ENCODE measurements at regions not wholly inside any gene's neighbourhood (a gene's known extent, or its start where the extent isn't known, plus 50 kb on each side); places are given as distances from the start of the nearest gene placed in this dataset.

GRCh38 chr3:20680990-20681628 is 495.1 kb upstream of the SGO1 start:
- Histone ChIP-seq H3K4me2 (ENCODE audit: low read depth, low read length, poor library complexity, severe bottlenecking) (no peak overlapping the region), H3K27me3 (ENCODE audit: insufficient read depth, low read length, poor library complexity, severe bottlenecking) (no peaks in the 10 kb centered on the region), H3K4me1 (ENCODE audit: insufficient read depth, low read length, poor library complexity, severe bottlenecking) (no peaks in the 10 kb centered on the region), H3K79me2 (ENCODE audit: insufficient read depth, low read length) (no peaks in the 10 kb centered on the region), H3K9me2 (replicated peaks; ENCODE audit: low read depth, low read length) (no peaks in the 10 kb centered on the region), H3K9me3 (ENCODE audit: insufficient read depth, low read depth, low read length) (no peaks in the 10 kb centered on the region), H3F3A (ENCODE audit: low read depth) (no peaks in the 10 kb centered on the region), H3K9ac (ENCODE audit: low read depth, low read length, poor library complexity, severe bottlenecking) (no peak overlapping the region), H3K4me3 (ENCODE audit: low read length, poor library complexity, severe bottlenecking) (no peak overlapping the region), H2AFZ (ENCODE audit: low read length) (no peak overlapping the region), H4K20me1 (ENCODE audit: insufficient read depth, low read length, poor library complexity, severe bottlenecking) (no peaks in the 10 kb centered on the region), H3K36me3 (ENCODE audit: insufficient read depth, low read length) (no peaks in the 10 kb centered on the region)
- TF ChIP-seq EZH2phosphoT487 (IDR thresholded peaks at IDR 0.05; ENCODE audit: borderline replicate concordance) (no peak), CTCF (conservative IDR thresholded peaks at IDR 0.05; ENCODE audit: low read length) (no peak)

- Histone ChIP-seq H3K4me2 (ENCODE audit: low read depth, low read length, poor library complexity, severe bottlenecking) (no peak overlapping the region), H3K9me3 (ENCODE audit: insufficient read depth, low read depth, low read length) (no peaks in the 10 kb centered on the region), H3K4me3 (ENCODE audit: low read length, poor library complexity, severe bottlenecking) (no peak overlapping the region), H4K20me1 (ENCODE audit: insufficient read depth, low read length, poor library complexity, severe bottlenecking) (no peaks in the 10 kb centered on the region), H3K36me3 (ENCODE audit: insufficient read depth, low read length) (no peaks in the 10 kb centered on the region), H3K79me2 (ENCODE audit: insufficient read depth, low read length) (no peaks in the 10 kb centered on the region), H3K27me3 (ENCODE audit: insufficient read depth, low read length, poor library complexity, severe bottlenecking) (no peaks in the 10 kb centered on the region), H3K4me1 (ENCODE audit: insufficient read depth, low read length, poor library complexity, severe bottlenecking) (no peaks in the 10 kb centered on the region), H3F3A (ENCODE audit: low read depth) (no peaks in the 10 kb centered on the region), H3K9ac (ENCODE audit: low read depth, low read length, poor library complexity, severe bottlenecking) (no peak overlapping the region), H2AFZ (ENCODE audit: low read length) (no peak overlapping the region), H3K9me2 (replicated peaks; ENCODE audit: low read depth, low read length) (no peaks in the 10 kb centered on the region)
- TF ChIP-seq CTCF (conservative IDR thresholded peaks at IDR 0.05; ENCODE audit: low read length): no peak
- TF ChIP-seq EZH2phosphoT487 (IDR thresholded peaks at IDR 0.05; ENCODE audit: borderline replicate concordance): no peak
Measured at GRCh38 chr3:20673866-20674265, 487.9 kb upstream of the SGO1 start.

- H3K9ac ChIP-seq (ENCODE audit: low read depth, low read length, poor library complexity, severe bottlenecking): no peak overlapping the region
- H4K20me1 ChIP-seq (ENCODE audit: insufficient read depth, low read length, poor library complexity, severe bottlenecking): no peaks in the 10 kb centered on the region
- H3K9me3 ChIP-seq (ENCODE audit: insufficient read depth, low read depth, low read length): no peaks in the 10 kb centered on the region
- H3K4me2 ChIP-seq (ENCODE audit: low read depth, low read length, poor library complexity, severe bottlenecking): no peak overlapping the region
- H3K9me2 ChIP-seq (replicated peaks; ENCODE audit: low read depth, low read length): no peaks in the 10 kb centered on the region
- no peaks in the 10 kb centered on the region for H3K36me3 ChIP-seq (ENCODE audit: insufficient read depth, low read length)
- no peaks in the 10 kb centered on the region for H3K79me2 ChIP-seq (ENCODE audit: insufficient read depth, low read length)
- H3K27me3 ChIP-seq (ENCODE audit: insufficient read depth, low read length, poor library complexity, severe bottlenecking): no peaks in the 10 kb centered on the region
- H3F3A ChIP-seq (ENCODE audit: low read depth): no peaks in the 10 kb centered on the region
- no peak for TF ChIP-seq EZH2phosphoT487 (IDR thresholded peaks at IDR 0.05; ENCODE audit: borderline replicate concordance)
- H2AFZ ChIP-seq (ENCODE audit: low read length): no peak overlapping the region
- no peak overlapping the region for H3K4me3 ChIP-seq (ENCODE audit: low read length, poor library complexity, severe bottlenecking)
- H3K4me1 ChIP-seq (ENCODE audit: insufficient read depth, low read length, poor library complexity, severe bottlenecking): no peaks in the 10 kb centered on the region
Measured at GRCh38 chr3:20669675-20670074, 483.7 kb upstream of the SGO1 start.

- H3K9ac ChIP-seq (ENCODE audit: low read depth, low read length, poor library complexity, severe bottlenecking): no peak overlapping the region
- H3K4me2 ChIP-seq (ENCODE audit: low read depth, low read length, poor library complexity, severe bottlenecking): no peak overlapping the region
- no peak overlapping the region for H2AFZ ChIP-seq (ENCODE audit: low read length)
- no peaks in the 10 kb centered on the region for H3K9me2 ChIP-seq (replicated peaks; ENCODE audit: low read depth, low read length)
- H3F3A ChIP-seq (ENCODE audit: low read depth): no peaks in the 10 kb centered on the region
- no peaks in the 10 kb centered on the region for H3K27me3 ChIP-seq (ENCODE audit: insufficient read depth, low read length, poor library complexity, severe bottlenecking)
- no peak overlapping the region for H3K4me3 ChIP-seq (ENCODE audit: low read length, poor library complexity, severe bottlenecking)
- H3K9me3 ChIP-seq (ENCODE audit: insufficient read depth, low read depth, low read length): no peaks in the 10 kb centered on the region
- H3K79me2 ChIP-seq (ENCODE audit: insufficient read depth, low read length): no peaks in the 10 kb centered on the region
- TF ChIP-seq EZH2phosphoT487 (IDR thresholded peaks at IDR 0.05; ENCODE audit: borderline replicate concordance) (no peak), CTCF (conservative IDR thresholded peaks at IDR 0.05; ENCODE audit: low read length) (no peak)
- no peaks in the 10 kb centered on the region for H4K20me1 ChIP-seq (ENCODE audit: insufficient read depth, low read length, poor library complexity, severe bottlenecking)
- no peaks in the 10 kb centered on the region for H3K36me3 ChIP-seq (ENCODE audit: insufficient read depth, low read length)
- H3K4me1 ChIP-seq (ENCODE audit: insufficient read depth, low read length, poor library complexity, severe bottlenecking): no peaks in the 10 kb centered on the region
Measured at GRCh38 chr3:20669184-20669583, 483.2 kb upstream of the SGO1 start.

Data from Loucy (cell line).